Hematopoietic multipotent progenitor cell treated with erythropoietin and hydrocortisone succinate and interleukin-3 and kit ligand, for 4 days (in vitro differentiated cells): ENCODE measurements at regions not wholly inside any gene's neighbourhood (a gene's known extent, or its start where the extent isn't known, plus 50 kb on each side); places are given as distances from the start of the nearest gene placed in this dataset.
"Not testable (repeated sequence)": the region's sequence is repeated elsewhere in the genome, so short reads cannot be mapped to it uniquely, and the experiment has no call there.

ENCODE experiments used
- DNase-seq: peaks from one replicate; pipeline ENCODE4 v3.0.0-alpha.2; 2015

DNA sequence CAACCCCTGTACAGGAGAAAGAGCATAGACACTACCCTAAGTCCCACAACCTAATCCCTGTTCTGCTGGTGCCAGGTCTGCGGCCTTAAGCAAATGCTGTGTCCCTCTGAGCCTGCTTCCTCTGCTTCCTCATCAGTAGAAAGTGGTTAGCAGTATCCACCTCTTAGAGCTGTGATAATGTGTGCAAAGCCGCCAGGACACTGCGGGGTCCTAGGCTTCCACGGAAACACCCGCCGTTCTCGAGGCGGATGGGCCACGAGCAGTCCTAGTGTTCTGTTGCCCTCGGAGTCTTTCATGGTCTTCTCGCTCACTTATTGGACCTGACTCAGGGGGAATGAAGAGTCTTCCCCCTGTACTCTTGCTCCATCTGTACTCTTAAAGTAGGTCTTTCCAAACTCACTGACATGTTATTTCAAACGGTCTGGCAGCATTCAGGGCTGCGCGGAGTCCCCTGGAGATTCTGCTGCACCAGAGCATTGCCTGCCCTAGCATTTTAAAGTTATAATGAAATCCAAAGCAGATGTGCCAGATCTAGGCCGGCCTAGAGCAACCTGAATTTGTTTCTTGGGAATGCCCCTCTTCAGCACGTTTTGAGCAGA is 107.2 kb upstream of the ZNF236 start:
- DNase-seq: no peak

- DNase-seq: no peak
Observed at GRCh38 chr18:76713432-76713831, 108.9 kb upstream of the ZNF236 start.

GRCh38 chr18:76712511-76713140 is 109.7 kb upstream of the ZNF236 start:
- peak; percentile 30 for DNase-seq

- no peak for DNase-seq
Observed at GRCh38 chr18:76710646-76711520, 111.5 kb upstream of the ZNF236 start.

DNA sequence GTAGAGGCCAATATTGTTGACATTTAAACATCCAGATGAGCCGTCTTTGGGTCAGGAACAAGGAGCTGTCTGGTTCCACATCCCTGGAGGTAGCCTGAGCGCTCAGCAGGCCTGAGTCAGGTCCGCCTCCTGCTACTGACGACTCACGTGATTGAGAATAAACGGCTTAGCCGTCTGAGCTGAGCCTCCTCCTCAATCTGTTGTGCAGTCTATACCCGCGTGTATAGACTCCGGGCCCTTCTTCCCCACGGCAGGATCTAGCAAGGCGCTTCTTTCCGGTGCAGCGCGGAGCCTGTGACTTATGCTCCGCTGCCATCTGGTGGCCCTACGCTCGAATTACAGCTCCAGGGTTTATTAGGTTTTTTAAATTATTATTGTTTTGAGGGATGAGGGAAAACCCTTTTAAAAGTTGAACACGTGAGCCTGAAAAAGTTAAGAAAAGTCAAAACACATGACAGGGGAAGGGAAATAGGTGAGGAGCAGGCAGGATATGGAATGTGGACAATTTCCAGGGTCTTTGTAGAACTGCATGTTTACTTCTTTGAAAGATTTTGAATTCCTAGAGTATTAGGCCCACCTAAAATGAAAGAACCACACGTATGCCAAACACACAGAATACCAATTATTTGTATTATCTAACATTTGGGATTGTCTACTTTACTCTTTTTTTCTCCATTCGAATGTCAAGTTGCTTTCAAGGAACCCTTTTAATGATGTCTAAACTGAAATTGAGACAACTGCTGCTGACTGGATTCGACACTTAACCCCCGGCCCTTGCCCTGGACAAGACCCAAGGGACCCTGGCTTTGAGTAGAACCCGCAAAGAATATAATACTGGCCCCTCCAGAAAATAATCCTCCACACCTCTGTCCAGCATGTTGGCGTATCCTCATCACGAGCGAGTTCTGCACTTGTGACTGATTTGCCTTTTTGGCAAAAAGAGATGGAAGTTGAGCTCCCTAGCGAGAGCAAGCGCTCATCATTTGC is 112.4 kb upstream of the ZNF236 start:
- peak; percentile 88 for DNase-seq

- DNase-seq: no peak
Observed at GRCh38 chr18:76708722-76709353, 113.5 kb upstream of the ZNF236 start.

DNA sequence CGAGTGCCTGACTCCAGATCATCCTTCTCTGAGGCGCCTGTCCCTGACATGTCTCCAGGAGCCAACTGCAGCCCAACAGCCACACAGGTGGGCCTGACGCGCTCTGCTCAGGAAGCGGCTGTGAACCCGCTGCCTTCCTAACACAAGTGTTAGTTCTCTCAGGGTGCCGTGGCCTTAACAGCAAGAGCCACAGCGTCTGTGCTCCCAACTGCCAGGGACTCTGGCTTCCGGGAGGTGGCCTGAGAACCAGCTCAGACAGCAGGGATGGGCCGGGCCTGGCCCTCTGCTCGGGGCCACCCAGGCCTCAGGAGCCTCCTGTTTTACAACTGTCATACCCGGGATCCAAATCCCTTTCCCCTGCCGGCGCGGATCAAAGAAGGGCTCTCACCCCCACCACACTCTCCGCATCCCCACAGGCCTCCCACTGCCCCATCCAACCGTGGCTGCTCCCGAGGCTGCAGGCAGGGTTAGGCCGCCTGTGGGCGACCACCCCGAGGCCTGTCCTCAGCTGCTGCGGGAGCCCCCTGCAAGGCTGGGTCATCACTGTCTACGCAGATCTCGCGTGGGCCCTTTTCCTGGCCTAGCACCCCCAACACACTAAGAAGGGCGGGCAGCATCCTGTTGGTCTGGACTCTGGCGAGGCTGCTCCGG is 114.2 kb upstream of the ZNF236 start:
- no peak for DNase-seq

DNA sequence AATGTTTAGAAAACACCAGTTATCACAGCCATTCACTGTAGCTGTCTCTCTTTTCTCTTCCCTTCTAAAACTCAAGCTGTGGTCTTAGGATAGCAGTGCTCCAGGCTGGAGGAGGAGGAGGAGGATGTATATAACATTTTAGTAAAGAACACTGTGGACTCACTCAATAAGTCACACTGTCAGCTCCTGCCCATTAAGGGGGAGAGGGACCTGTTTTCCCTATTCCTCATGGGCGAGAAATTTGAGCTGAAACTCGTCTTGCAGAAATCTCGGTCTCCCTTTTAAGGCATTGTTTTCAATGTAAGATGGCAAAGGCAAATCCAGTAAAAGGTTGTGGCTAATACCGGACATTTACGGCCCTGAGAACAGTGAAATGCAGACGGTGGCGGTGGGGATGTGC is 114.8 kb upstream of the ZNF236 start:
- no peak for DNase-seq

- DNase-seq: not testable (repeated sequence)
Observed at GRCh38 chr18:76704589-76704988, 117.8 kb upstream of the ZNF236 start.

DNA sequence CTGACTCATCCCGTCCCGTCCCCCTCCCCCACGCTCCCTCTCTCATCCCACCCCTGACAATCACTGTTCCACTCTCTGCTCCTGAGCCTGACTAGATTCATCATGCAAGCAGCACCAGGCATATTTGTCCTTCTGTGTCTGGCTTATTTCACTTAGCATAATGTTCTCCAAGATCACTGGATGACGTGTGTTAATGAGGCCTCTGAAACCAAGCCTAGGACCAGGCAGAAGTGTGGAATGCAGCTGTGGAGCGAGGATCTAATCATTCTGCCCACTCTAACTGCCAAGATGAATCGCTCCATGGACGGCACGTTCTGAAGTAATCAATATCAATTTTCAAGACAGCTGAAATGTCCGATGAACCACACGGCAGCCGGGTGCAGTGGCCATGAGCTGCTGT is 122.4 kb upstream of the ZNF236 start:
- no peak for DNase-seq

GRCh38 chr18:76697441-76697901 is 124.9 kb upstream of the ZNF236 start:
- DNase-seq: no peak

DNA sequence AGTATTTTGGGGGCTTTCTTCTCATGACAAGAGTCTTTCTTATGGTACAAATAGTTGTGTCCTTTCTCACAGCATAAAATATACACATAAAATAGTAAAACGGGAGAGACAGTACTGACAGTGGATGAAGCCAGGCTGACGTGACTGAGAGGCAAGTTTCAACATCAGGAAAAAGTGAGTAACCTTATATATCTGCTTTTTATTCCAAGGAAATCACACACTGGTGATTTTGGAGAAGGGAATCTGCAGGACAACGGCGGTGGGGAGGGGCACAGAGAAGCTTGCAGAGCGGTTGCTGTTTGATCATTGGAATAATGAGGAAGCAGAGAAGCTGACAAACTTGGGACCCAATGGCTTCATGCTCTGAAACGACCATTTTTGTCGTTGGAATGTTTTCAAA is 130.6 kb upstream of the ZNF236 start:
- DNase-seq: no peak

DNA sequence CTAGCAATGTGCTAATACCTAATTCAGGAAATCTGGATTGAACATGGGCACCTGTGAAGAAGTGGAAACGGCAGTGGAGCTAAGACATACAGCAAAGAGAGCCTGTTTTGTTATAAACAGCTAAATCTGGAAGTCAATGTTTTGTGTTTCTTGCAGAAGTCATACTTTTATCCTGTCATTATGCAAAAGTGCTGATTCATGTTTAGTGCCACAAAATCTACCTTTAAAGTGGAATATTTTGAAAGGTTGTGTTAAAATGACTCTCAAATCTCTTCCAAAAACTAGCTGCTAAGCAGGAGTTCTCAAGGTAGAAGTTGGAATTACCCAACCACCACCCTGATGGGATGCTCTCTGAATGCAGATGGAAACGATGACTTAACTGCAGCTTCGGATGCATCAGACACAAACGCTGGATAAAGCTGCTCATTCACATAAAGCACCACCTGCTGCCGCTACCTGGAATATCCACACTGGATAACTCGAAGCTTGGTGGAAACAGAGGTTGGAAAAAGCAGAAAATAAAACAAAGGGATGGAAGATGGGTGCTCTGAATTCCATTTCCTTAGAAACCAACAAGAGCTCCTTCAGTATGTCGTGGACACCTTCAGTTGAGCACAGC is 132.6 kb upstream of the ZNF236 start:
- no peak for DNase-seq

DNA sequence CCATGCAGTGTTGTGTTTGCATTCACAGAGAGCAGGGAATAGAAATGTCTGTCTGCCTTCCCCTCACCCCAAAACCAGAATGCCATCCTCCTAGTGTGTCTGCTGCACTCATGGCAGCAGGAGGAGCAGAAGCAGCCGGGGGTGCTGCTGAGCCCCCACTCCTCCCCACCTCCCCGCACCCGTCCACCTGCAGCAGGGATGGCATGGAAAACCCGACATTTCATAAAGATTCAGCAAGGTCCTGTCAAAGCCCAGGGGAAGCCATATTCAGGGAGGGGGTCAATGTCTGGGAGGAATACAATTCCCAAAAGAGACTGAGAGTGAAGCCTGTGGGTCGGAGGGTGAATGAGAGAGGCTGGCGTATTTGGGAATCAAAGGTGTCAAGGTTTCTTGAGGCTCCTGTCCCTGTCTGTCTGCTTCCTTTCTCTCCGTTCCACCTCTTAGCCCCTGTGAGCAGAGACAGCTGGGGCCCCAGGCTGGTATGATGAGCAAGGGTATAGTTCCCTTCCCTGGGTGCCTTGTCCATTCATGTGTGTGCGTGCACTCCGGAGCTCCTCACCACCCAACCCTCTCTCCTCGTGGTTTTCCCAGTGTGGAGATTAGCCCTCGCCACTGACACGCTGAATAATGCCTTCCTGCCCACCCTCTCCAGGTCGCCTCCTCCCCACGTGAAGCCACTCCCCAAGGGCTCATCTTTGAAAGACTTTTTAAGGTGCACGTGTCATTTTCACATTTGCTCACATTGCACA is 133.5 kb upstream of the ZNF236 start:
- DNase-seq: no peak

DNA sequence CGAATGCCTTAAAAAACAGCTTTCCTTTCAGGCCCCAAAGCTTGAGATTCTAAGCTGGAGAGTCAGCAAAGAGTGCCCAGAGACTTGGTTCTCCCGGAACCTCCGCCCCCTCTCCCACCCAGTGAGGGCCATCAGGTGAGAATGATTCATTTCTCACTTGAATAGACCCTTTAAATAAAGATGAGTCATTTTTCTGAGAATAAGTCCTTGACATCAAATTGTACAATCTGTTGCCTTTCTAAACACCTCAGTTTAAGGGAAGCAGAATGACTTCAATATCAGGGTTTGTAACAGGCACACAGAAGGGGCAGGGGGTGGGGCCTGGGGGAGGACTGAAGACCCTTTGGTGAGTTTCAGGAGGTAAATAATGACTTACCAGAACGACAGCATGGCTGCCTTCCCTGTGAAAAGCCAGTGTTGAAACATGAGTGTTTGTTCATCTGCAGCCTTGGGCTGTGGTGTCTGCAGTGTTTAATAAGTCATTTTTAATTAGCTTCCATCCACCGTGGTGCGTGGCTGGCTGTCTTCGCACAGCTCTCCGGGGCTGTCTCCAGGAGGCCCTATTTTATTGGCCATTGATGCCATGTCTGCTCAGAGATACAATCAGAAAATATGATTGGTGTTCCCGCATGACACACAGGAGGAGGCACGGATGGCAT is 134.9 kb upstream of the ZNF236 start:
- no peak for DNase-seq

DNA sequence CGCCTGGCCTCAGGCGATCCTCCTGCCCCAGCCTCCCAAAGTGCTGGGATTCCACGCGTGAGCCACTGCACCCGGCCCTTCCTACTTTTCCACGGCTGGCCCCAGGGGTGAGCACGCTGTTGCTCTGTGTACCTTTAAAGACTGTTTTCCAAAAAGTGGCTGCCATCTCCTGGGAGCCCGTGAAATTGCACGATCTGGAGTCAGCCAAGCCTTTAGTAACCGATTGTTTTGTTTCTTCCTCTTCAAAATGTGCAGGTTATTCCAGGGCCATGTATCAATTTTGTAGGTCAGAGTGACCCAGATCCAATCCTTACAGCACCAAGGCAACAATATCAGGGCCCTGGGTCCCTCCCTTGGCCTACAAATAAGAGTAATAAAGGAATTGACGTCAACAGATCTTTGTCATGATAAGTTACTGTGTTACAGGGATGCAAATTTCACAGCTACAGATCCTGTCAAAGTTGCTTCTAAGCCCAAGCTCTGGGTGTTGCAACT is 135.6 kb upstream of the ZNF236 start:
- DNase-seq: peak; percentile 79

DNA sequence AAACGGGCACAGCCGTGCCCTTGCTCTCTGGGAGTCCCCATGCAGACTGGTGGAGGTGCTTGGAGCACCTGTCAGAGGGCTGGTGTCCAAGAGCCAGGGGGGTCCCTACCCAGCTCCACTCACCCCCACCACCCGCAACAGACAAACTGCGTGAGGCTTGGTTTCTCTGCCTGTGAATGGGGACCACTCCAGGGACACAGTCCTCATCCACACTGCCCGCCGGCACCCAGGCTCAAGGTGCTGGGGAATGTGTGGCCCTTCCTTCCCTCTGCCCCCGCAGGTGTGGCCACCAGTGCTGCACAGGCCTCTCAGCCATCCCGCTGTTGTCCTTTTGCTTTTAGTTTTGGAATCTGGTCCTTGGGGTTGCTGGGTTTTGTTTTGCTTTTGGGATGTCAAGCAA is 136.5 kb upstream of the ZNF236 start:
- DNase-seq: no peak

- no peak for DNase-seq
Observed at GRCh38 chr18:76685402-76685801, 137.0 kb upstream of the ZNF236 start.

DNA sequence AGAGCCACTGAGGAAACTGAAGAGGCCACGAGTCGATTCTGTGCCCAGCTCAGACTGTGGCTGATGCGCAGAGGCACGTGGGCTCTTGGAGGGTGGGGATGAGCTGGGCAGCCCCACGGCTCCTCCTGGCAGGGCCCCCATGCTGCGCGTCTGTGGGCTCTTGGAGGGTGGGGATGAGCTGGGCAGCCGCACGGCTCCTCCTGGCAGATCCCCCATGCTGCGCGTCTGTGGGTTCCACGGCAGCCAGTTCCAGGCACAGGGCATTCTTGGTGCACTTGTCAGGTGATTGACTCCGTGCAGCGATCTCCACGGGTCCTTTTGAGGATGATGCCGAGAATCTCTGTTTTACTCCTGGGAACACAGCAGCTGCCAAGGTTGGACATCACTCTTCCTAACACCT is 138.1 kb upstream of the ZNF236 start:
- DNase-seq: no peak

DNA sequence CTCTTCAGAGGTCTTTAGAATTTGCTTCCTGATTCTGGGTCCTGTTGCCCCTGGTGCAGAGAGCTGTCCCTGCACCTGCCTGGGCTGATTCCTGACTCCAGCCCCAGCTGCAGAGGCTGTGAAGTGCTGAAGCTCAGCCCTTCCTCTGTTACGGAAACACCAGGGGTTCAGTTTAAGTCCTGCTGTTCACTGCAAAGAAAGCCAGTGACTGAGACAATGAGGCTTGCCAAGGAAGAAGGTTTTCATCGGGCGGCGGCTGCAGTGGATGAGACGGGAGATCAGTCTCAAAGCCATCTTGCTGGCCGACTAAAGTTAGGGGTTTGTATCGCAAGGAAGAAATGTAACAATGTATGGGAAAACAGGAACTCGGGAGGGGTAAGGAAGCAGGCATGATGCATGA is 142.4 kb upstream of the ZNF236 start:
- DNase-seq: no peak
